HG03097 (cell line): ENCODE measurements at regions not wholly inside any gene's neighbourhood (a gene's known extent, or its start where the extent isn't known, plus 50 kb on each side); places are given as distances from the start of the nearest gene placed in this dataset.

Experiments used
- ATAC-seq: cut with Tn5 transposase; IDR thresholded peaks from one replicate; pipeline ENCODE4 v1.9.1; 2021; ENCODE audit not compliant: unreplicated experiment, low FRiP score

DNA sequence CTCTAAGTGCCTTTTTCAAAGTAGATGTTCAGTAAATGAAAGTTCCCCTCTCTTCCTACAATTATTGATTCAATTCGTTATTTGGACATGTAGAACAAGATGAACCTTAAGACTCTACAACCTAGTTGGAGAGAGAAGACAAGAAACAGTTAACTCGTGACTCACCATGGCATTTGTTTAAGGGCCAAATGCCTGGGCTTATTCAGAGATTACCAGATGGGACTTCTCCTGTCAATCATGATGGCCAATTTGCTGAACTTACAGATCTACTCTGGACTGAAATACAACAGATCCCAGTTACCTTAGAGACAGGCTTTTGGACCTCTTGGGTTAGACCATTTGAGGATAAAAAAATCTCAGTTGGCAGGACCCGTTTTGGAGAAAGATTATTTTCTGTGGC, 93.5 kb downstream of the C1orf94 start:
- no peak for ATAC-seq

DNA sequence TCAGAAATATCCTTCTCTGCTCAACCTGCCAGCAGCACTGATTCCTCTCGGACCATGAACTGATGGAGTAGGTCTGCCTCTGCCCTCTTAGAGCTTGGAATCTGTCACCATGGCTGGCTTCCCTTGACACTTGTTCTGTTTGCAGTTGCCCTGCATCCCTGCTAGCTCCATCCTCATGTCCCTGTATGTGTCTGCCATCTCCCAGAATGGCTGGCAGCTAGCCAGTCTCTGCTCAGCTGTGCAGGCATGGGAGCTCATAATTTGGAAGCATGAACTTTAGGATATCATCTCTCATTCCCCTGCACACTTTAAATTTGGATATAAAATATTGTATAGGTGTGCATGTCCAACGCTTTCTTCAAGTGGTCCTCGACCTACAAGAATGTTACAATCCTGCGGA, 95.4 kb downstream of the C1orf94 start:
- no peak for ATAC-seq

DNA sequence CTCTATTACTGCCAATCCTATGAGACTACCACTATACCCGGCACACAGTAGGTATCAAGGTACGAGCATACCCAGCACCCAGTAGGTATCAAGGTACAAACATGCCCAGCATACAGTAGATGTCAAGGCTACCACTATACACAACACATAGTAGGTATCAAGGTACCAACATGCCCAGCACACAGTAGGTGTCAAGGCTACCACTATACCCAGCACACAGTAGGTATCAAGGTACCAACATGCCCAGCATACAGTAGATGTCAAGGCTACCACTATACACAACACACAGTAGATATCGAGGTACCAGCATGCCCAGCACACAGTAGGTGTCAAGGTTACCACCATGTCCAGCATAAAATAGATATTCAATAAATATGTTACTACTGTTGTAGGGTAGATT, 98.4 kb downstream of the C1orf94 start:
- no peak for ATAC-seq

DNA sequence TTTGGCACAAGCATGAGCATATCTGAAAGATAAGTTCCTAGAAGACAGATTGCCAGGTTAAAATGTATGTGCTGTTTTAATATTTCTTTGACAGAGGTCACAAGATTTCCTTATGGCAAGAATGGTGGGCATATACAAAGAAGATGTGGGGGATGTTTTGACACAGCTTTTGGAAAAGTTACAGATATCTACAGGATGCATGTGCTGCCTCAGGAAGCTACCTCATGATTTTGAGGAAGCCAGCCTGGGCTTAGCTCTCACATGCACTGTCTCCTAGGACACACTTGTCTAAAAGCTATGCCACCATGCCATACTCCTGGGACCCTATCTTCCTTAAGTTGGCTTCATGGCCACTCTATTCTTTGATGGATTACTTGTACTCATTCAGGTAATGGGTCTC, 99.9 kb downstream of the C1orf94 start:
- ATAC-seq, result no peak

- no peak for ATAC-seq
These were observed 100.4 kb downstream of the C1orf94 start for GRCh38 chr1:34277150-34277549.

- ATAC-seq, result no peak
These were observed 101.5 kb downstream of the C1orf94 start for GRCh38 chr1:34278211-34278610.

- no peak for ATAC-seq
These were observed 103.3 kb downstream of the C1orf94 start for GRCh38 chr1:34279971-34280370.

GRCh38 chr1:34280509-34280908, 103.8 kb downstream of the C1orf94 start:
- no peak for ATAC-seq

- ATAC-seq, result no peak
These were observed 106.4 kb downstream of the C1orf94 start for GRCh38 chr1:34283142-34283541.

- ATAC-seq, result no peak
These were observed 109.8 kb downstream of the C1orf94 start for GRCh38 chr1:34286511-34286910.

DNA sequence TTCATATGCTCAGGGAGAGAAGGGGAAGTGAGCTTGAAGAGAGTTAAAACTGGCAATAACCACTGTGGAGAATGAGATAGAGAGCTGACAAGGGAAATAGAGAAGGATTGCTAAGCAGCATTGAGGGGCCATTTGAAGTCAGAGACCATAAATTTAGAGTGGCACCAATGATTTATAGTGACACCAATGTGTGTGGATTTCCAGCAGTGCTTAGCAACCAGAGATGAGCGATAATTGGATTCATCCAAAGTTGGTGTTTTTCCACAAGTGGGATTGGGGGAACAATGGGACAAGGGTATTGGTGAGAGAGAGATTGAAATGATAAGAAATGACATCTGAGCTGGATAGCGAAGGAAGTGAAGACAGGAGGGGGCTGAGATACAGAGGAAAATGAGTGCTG, 114.1 kb downstream of the C1orf94 start:
- no peak for ATAC-seq

DNA sequence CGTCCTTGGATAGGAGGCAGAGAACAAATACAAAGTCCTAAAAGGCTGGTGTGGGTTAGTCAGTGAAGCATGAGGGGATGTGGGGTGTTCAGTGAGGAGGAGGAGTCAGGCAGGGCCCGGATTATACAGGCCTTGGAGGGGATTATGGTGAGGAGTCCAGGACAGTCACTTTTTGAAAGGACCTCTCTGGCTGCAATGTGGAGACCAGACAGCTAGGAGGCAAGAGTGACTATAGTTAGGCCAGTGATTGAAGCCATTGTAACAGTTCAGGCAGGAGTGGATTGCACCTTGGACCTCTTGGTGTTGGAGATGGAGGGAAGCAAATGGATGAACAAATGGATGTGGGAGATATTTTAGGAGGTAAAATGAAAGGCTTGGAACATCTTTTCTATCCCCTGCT, 115.8 kb downstream of the C1orf94 start:
- ATAC-seq, result no peak

DNA sequence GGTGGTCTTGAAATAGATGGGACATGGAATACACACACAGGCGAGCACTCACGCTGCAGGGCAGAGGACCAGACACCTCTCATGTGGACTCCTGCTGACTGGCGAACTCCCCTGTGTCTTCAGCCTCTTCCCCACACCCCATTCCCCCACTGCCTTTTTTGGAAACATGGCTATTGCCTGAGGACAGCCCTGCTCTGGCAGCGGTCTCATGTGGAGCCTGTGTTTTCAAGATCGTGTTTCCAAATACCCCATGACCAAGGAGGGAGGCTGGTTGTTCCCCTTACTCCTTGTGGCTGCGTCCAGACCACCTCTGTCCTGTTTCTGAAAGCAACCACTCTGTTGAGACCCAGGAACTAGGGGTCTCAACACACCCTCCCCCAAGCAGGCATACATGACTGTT, 119.4 kb downstream of the C1orf94 start:
- no peak for ATAC-seq

DNA sequence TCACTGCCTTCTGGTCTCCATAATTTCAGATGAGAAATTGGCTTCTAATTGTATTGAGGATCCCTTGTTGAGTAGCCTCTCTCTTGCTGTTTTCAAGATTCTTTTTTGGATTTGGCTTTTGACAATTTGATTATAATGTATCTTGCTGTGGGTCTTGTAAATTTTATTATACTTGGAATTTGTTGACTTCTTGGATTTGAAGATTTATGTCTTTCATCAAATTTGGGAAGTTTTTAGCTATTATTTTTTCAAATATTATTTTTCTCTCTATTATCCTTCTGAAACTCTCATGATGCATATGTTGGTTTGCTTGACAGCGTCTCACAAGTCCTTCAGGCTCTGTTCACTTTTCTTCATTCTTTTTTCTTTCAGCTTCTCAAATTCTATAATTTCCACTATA, 126.1 kb downstream of the C1orf94 start:
- ATAC-seq, result no peak

DNA sequence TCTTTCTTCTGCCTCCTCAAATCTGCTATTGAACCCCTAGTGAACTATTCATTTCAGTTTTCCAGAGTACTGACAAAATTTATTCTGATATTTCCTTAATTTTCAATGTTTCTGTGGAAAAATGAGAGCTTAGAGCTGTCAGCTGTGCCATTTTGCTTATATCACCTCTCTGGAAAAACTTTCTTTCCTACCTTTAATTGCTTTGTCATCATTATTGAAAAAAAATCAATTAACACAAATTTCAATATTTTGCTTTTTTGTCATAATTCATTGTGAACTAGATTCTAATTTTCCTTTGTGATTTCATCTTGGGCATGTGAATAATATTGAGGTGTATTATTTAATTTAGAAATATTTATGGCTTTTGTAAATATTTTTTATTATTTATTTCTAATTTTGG, 126.5 kb downstream of the C1orf94 start:
- ATAC-seq, result no peak

- ATAC-seq, result no peak
These were observed 129.9 kb downstream of the C1orf94 start for GRCh38 chr1:34306568-34306967.

DNA sequence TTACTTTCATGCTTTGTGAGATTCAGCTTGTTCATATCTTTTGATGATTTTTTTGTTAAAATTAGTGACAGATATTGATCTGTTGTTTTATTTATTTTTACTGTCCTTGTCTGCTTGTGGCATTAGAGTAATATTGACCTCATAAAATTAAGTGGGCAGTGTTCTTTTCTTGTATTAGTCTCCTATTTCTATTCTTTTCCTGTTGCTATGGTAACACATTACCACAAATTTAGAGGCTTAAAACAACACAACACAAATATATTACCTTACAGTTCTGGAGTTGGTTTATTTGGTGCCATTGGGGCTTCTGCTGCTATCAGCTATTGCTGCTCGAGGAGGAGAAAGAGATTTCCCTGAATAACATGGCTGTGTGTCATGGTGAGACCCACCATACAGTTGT, 135.7 kb downstream of the C1orf94 start:
- no peak for ATAC-seq

- no peak for ATAC-seq
These were observed 139.3 kb downstream of the C1orf94 start for GRCh38 chr1:34315974-34316373.

DNA sequence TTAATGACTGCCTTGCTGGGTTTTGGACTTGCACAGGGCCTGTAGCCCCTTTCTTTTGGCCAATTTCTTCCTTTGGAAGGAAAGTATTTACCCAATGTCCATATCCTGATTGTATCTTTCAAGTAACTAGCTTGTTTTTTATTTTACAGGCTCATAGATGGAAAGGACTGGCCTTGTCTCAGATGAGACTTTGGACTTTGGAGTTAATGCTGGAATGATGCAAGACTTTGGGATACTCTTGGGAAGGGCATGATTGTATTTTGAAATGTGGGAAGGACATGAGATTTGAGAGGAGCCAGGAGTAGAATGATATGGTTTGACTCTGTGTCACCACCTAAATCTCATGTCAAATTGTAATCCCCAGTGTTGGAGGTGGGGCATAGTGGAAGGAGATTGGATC, 140.1 kb downstream of the C1orf94 start:
- ATAC-seq, result no peak

DNA sequence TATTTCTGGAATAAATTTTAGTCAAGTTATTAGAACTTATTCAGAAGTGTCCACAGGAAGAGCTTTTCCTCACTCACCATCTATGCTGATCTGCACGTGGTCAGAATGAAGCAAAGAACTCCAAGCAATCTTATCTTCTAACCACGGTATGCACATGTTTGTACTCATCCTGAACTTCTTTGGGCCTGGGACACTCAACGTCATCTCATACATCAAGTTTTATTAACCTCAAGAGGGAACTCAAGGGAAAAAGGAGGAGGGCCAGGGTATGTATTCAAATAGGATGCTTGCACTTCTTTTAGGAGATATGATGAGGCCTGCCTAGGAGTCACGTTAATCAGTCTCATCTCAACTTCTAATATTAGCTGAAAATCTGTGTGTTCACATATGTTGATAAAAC, 142.5 kb downstream of the C1orf94 start:
- no peak for ATAC-seq

- ATAC-seq, result no peak
These were observed 143.5 kb downstream of the C1orf94 start for GRCh38 chr1:34320053-34320669.

DNA sequence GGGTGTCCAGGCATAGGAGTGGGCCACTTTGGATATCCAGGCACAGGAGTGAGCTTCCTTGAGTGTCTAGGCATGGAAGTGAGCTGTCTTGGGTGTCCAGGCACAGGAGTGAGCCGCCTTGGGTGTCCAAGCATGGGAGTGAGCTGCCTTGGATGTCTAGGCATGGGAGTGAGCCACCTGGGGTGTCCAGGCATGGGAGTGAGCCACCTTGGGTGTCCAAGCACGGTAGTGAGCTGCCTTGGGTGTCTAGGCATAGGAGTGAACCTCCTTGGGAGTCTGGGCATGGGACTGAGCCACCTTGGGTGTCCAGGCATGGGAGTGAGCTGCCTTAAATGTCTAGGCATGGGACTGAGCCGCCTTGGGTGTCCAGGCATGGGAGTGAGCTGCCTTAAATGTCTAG, 146.3 kb downstream of the C1orf94 start:
- no peak for ATAC-seq

- ATAC-seq, result no peak
These were observed 148.3 kb downstream of the C1orf94 start for GRCh38 chr1:34324879-34325440.
